HCT116 (cell line): ENCODE measurements at regions not wholly inside any gene's neighbourhood (a gene's known extent, or its start where the extent isn't known, plus 50 kb on each side); places are given as distances from the start of the nearest gene placed in this dataset.

Source experiments
- CEBPB ChIP-seq: IDR thresholded peaks from 2 replicates; pipeline ENCODE4 v1.6.1; 2012; ENCODE audit warnings: low read depth
- JUND ChIP-seq: IDR thresholded peaks from 2 replicates; pipeline ENCODE4 v1.6.1; 2012
- POLR2A ChIP-seq: IDR thresholded peaks from 2 replicates; pipeline ENCODE4 v1.7.0; 2011; ENCODE audit warnings: borderline replicate concordance; ENCODE audit not compliant: insufficient read depth, insufficient read length; ENCODE audit errors: extremely low read depth

DNA sequence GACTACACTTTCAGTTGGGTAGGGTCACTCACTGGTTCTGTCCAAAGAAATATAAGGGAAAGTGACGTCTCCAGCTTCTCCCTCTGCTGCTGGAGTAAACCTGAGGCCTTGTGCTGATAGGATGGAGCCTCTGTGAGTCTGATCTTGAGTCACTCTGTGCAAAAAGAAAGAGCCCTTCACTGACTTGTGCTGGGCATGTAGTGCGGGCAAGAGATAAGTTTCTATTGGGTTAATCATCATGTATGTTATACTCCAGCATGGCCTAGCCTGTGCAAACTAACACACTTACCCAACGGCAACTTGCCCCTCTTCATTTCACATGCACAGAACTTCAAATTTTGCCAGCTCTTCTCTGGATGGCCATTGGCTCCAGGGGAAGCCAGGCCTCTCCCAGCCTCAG, 118.5 kb upstream of the LMO4 start:
- TF ChIP-seq JUND = no peak
- TF ChIP-seq CEBPB = no peak
- TF ChIP-seq POLR2A = no peak
